Memory B cell (primary cell): ENCODE measurements at regions not wholly inside any gene's neighbourhood (a gene's known extent, or its start where the extent isn't known, plus 50 kb on each side); places are given as distances from the start of the nearest gene placed in this dataset.

Source experiments
- ATAC-seq: fragments of 150-1000 bp; cut with Tn5 transposase; 2 replicates; pipeline ENCODE4 v1.10.0; 2021; ENCODE audit warnings: low read depth, mild to moderate bottlenecking, moderate library complexity
- DNase-seq, 2 donors: peaks; one replicate each; pipeline ENCODE4 v3.0.0; 2022; ENCODE audit warnings: low spot score in 2 of 2
- H3K27ac Mint-ChIP-seq: one replicate; pipeline ENCODE4 v1.8.0; 2022; ENCODE audit warnings: mild to moderate bottlenecking, moderate library complexity, mixed read lengths
- H3K27me3 Mint-ChIP-seq: one replicate; pipeline ENCODE4 v1.8.0; 2022; ENCODE audit warnings: mixed read lengths
- H3K36me3 Mint-ChIP-seq: one replicate; pipeline ENCODE4 v1.8.0; 2022; ENCODE audit warnings: mild to moderate bottlenecking, mixed read lengths
- H3K4me1 Mint-ChIP-seq: one replicate; pipeline ENCODE4 v1.8.0; 2022; ENCODE audit warnings: mixed read lengths
- H3K4me3 Mint-ChIP-seq: one replicate; pipeline ENCODE4 v1.8.0; 2022; ENCODE audit warnings: mild to moderate bottlenecking, moderate library complexity, mixed read lengths
- H3K9me3 Mint-ChIP-seq: one replicate; pipeline ENCODE4 v1.8.0; 2022; ENCODE audit warnings: mixed read lengths

GRCh38 chr13:107133950-107134349, 566.0 kb upstream of the ARGLU1 start:
- H3K9me3 Mint-ChIP-seq = peaks cover 2% of the 10 kb centered on the region
- H3K4me1 Mint-ChIP-seq = no peaks in the 10 kb centered on the region
- no peak for ATAC-seq
- H3K27me3 Mint-ChIP-seq = no peaks in the 10 kb centered on the region
- H3K36me3 Mint-ChIP-seq = no peaks in the 10 kb centered on the region
- DNase-seq = no peak
- H3K27ac Mint-ChIP-seq = no peak overlapping the region
- no peak overlapping the region for H3K4me3 Mint-ChIP-seq

DNA sequence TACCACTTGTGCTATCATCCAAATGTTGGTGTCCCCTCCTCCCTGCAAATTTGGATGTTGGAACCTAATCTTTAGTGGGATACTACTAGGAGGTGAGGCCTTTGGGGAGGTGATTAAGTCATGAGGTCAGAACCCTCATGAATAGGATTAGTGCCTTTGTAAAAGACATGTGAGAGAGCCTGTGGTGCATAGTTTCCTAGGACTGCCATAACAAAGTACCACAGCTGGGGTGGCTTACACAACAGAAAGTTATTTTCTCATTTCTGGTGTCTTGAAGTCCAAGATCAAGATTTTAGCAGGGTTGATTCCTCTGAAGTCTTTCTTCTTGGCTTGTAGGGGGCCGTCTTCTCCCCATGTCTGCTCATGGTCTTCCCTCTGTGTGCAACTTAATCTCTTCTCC, 562.6 kb upstream of the ARGLU1 start:
- ATAC-seq (no peak), DNase-seq (no peak)
- no peak overlapping the region for H3K4me3 Mint-ChIP-seq
- H3K27ac Mint-ChIP-seq = no peak overlapping the region
- H3K4me1 Mint-ChIP-seq = no peaks in the 10 kb centered on the region
- no peaks in the 10 kb centered on the region for H3K36me3 Mint-ChIP-seq
- H3K27me3 Mint-ChIP-seq = no peaks in the 10 kb centered on the region
- H3K9me3 Mint-ChIP-seq = peaks cover 9% of the 10 kb centered on the region

- Mint-ChIP-seq H3K27me3 (no peaks in the 10 kb centered on the region), H3K9me3 (peaks cover 7% of the 10 kb centered on the region), H3K4me3 (no peak overlapping the region), H3K27ac (no peak overlapping the region), H3K36me3 (no peaks in the 10 kb centered on the region), H3K4me1 (no peaks in the 10 kb centered on the region)
- no peak for ATAC-seq
- DNase-seq = no peak
Measured at GRCh38 chr13:107124730-107125129, 556.8 kb upstream of the ARGLU1 start.

GRCh38 chr13:107124129-107124718, 556.3 kb upstream of the ARGLU1 start:
- H3K4me3 Mint-ChIP-seq = no peak overlapping the region
- DNase-seq (no peak), ATAC-seq (no peak)

DNA sequence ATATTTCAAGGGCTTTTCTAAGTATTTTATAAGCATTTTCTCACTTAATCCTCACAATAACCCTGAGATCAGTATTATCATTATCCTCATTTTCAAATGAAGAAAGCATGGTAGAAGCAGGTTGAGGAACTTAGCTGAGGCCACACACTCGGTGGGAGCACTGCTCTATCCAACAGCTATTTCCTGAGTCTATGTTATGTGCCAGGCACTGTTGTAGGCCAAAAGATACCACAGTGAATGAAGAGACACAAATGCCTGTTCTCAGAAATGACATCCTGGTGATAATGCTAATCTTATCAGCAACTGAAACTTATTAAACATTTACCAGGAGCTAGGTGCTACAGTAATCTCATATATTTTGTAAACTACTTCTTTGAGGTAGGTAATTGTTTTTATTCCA, 553.9 kb upstream of the ARGLU1 start:
- no peaks in the 10 kb centered on the region for H3K9me3 Mint-ChIP-seq
- ATAC-seq = no peak
- no peak for DNase-seq
- H3K36me3 Mint-ChIP-seq = no peaks in the 10 kb centered on the region
- no peak overlapping the region for H3K4me3 Mint-ChIP-seq
- no peak overlapping the region for H3K27ac Mint-ChIP-seq
- H3K27me3 Mint-ChIP-seq = no peaks in the 10 kb centered on the region
- no peaks in the 10 kb centered on the region for H3K4me1 Mint-ChIP-seq

More at GRCh38 chr13:107124129-107124718, 556.3 kb upstream of the ARGLU1 start:
- Mint-ChIP-seq H3K9me3 (peaks cover 7% of the 10 kb centered on the region), H3K36me3 (no peaks in the 10 kb centered on the region), H3K4me1 (no peaks in the 10 kb centered on the region), H3K27me3 (no peaks in the 10 kb centered on the region), H3K27ac (no peak overlapping the region)

DNA sequence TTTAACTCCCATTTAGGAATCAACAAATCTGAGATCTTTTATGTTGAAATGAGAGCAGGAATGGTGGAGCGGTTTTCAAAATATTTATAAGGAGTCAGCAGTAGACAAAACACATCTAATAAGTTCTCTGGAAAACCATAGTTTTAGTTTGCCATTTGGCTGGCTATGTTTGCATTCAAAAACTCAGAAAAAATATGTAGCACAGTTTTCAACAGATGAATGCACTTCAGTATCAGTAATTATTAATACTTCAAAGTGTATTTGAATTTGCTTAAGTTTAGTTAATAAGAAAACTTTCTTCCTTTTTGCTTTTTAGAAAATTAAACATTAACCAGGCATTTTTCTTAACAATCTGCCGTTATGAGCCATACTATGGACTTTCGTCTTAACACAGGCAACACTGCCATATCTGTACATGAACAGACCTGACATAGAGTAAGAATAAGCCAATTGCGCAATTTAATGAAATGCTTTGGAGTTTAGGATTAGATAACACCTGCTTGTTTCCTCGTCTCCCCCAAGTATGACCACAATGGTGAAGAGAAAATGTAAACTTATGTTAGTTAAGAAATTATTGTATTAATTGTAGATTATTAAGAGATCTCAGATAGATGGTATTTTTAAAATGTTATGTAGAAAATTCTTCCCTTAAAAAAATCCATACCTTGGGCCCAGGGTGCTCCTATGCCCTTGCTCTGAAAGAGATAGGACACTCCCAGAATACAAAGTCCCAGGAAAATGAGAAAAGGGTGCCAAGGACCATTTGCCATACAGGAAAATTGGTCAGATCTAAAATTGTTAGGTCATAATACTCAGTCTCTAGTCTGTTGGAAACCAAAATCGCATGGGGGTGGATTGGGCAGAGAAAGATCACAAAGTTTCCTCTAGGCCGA, 552.3 kb upstream of the ARGLU1 start:
- Mint-ChIP-seq H3K36me3 (no peaks in the 10 kb centered on the region), H3K27ac (no peak overlapping the region), H3K9me3 (peaks cover under 1% of the 10 kb centered on the region), H3K27me3 (no peaks in the 10 kb centered on the region), H3K4me1 (no peaks in the 10 kb centered on the region), H3K4me3 (no peak overlapping the region)
- ATAC-seq = no peak
- DNase-seq = no peak

GRCh38 chr13:107118506-107118905, 550.6 kb upstream of the ARGLU1 start:
- ATAC-seq (no peak), DNase-seq (no peak)
- Mint-ChIP-seq H3K36me3 (no peaks in the 10 kb centered on the region), H3K27ac (no peak overlapping the region), H3K4me1 (no peaks in the 10 kb centered on the region), H3K9me3 (peaks cover 3% of the 10 kb centered on the region), H3K4me3 (no peak overlapping the region), H3K27me3 (no peaks in the 10 kb centered on the region)

DNA sequence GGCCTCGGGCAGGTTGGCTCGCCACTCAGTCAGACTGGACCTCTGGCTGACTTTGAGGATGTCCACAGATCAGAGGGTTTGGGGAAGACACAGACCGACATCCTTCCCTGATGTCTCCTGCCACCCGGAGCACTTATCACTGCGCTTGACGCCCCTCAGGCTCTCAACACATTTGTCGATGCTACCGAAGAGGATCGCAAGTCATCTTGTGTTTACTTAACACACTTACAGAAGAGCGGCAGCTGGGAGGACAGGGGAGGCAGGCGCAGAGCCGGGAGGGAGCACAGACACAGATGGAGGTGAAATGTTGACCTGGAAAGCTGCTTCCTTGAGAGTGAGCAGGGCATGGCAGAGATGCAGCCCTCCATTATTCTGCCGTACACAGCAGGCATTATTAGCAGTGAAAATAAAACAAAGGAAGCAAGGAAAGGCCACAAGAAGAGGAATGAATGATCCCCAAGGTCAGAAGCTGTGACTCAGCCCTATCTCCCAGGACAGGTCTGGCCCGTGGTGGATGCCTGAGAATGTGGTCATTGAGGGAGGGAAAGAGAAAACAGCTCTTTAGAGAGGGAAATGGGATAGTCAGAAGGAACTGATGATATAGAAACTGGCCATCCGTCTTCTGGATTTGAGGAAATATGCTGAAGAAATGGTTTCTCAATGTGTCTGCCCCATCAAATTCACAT, 549.5 kb upstream of the ARGLU1 start:
- DNase-seq = no peak
- no peak for ATAC-seq
- Mint-ChIP-seq H3K4me3 (no peak overlapping the region), H3K36me3 (no peaks in the 10 kb centered on the region), H3K4me1 (no peaks in the 10 kb centered on the region), H3K9me3 (peaks cover 3% of the 10 kb centered on the region), H3K27ac (no peak overlapping the region), H3K27me3 (no peaks in the 10 kb centered on the region)

- Mint-ChIP-seq H3K27ac (no peak overlapping the region), H3K27me3 (no peaks in the 10 kb centered on the region), H3K36me3 (no peaks in the 10 kb centered on the region), H3K4me3 (no peak overlapping the region), H3K4me1 (no peaks in the 10 kb centered on the region), H3K9me3 (peaks cover 7% of the 10 kb centered on the region)
- ATAC-seq (no peak), DNase-seq (no peak)
Measured at GRCh38 chr13:107113387-107113786, 545.5 kb upstream of the ARGLU1 start.

- ATAC-seq (no peak), DNase-seq (no peak)
- Mint-ChIP-seq H3K4me3 (no peak overlapping the region), H3K9me3 (peaks cover 7% of the 10 kb centered on the region), H3K4me1 (no peaks in the 10 kb centered on the region), H3K36me3 (no peaks in the 10 kb centered on the region), H3K27me3 (no peaks in the 10 kb centered on the region), H3K27ac (no peak overlapping the region)
Measured at GRCh38 chr13:107111248-107111647, 543.3 kb upstream of the ARGLU1 start.

DNA sequence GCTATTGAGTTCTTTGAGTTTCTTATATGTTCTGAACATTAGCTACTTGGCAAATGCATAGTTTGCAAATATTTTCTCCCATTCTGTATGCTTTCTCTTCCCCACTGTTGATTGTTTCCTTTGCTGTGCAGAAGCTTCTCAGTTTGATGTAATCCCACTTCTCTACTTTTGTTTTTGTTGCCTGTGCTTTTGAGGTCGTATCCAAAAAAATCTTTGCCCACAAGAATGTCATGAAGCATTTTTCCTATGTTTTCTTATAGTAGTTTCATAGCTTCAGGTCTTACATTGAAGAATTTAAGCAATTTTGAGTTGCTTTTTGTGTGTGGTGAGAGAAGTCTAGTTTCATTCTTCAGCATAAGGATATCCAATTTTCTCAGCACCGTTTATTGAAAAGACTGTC, 536.7 kb upstream of the ARGLU1 start:
- H3K36me3 Mint-ChIP-seq = no peaks in the 10 kb centered on the region
- no peaks in the 10 kb centered on the region for H3K4me1 Mint-ChIP-seq
- DNase-seq (no peak), ATAC-seq (no peak)
- no peak overlapping the region for H3K4me3 Mint-ChIP-seq
- peaks cover 2% of the 10 kb centered on the region for H3K9me3 Mint-ChIP-seq
- H3K27me3 Mint-ChIP-seq = no peaks in the 10 kb centered on the region
- H3K27ac Mint-ChIP-seq = no peak overlapping the region

GRCh38 chr13:107102676-107103075, 534.7 kb upstream of the ARGLU1 start:
- Mint-ChIP-seq H3K27me3 (no peaks in the 10 kb centered on the region), H3K36me3 (no peaks in the 10 kb centered on the region), H3K4me3 (no peak overlapping the region), H3K4me1 (no peaks in the 10 kb centered on the region), H3K9me3 (no peaks in the 10 kb centered on the region), H3K27ac (no peak overlapping the region)
- no peak for DNase-seq
- ATAC-seq = no peak

DNA sequence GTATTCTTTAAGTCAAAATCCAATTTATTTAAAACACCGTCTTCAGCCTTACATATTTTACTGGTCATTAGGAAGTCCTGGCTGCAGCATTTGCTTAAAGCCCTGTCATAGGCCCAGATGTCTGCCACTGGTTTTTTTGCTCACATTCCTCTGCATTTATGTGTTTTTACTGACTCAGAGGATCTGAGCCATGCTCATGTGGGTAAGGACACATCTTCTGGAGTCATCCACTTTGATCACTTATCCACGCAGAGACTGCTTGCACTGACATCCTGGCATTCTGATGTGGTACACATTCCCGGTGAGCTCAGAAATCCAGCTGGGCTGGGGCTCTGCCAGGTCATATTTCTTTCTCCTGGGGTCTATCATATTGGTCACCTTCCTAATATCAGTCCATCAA, 531.7 kb upstream of the ARGLU1 start:
- no peaks in the 10 kb centered on the region for H3K9me3 Mint-ChIP-seq
- DNase-seq = no peak
- H3K27ac Mint-ChIP-seq = no peak overlapping the region
- no peak for ATAC-seq
- no peaks in the 10 kb centered on the region for H3K4me1 Mint-ChIP-seq
- H3K27me3 Mint-ChIP-seq = no peaks in the 10 kb centered on the region
- H3K4me3 Mint-ChIP-seq = no peak overlapping the region
- H3K36me3 Mint-ChIP-seq = no peaks in the 10 kb centered on the region

- no peak for DNase-seq
- H3K27ac Mint-ChIP-seq = no peak overlapping the region
- H3K36me3 Mint-ChIP-seq = no peaks in the 10 kb centered on the region
- no peaks in the 10 kb centered on the region for H3K27me3 Mint-ChIP-seq
- H3K4me1 Mint-ChIP-seq = no peaks in the 10 kb centered on the region
- no peak overlapping the region for H3K4me3 Mint-ChIP-seq
- no peaks in the 10 kb centered on the region for H3K9me3 Mint-ChIP-seq
- no peak for ATAC-seq
Measured at GRCh38 chr13:107097916-107098315, 530.0 kb upstream of the ARGLU1 start.
